HUES64 (cell line): ENCODE measurements at regions not wholly inside any gene's neighbourhood (a gene's known extent, or its start where the extent isn't known, plus 50 kb on each side); places are given as distances from the start of the nearest gene placed in this dataset.

Experiments
- H3K27ac ChIP-seq: 2 replicates; pipeline ENCODE4 v1.7.0; 2013; ENCODE audit warnings: low read depth, low read length, inconsistent platforms
- H3K27me3 ChIP-seq: 2 replicates; pipeline ENCODE4 v1.6.1; 2013; ENCODE audit warnings: mild to moderate bottlenecking, low read length; ENCODE audit not compliant: insufficient read depth
- H3K36me3 ChIP-seq: 2 replicates; pipeline ENCODE4 v1.6.1; 2013; ENCODE audit warnings: mild to moderate bottlenecking, low read length; ENCODE audit not compliant: insufficient read depth
- H3K4me1 ChIP-seq: 2 replicates; pipeline ENCODE4 v1.6.1; 2013; ENCODE audit warnings: mild to moderate bottlenecking, low read length, moderate library complexity; ENCODE audit not compliant: insufficient read depth
- H3K4me3 ChIP-seq: 2 replicates; pipeline ENCODE4 v1.5.1; 2013; ENCODE audit warnings: mild to moderate bottlenecking, low read length, moderate library complexity
- H3K9ac ChIP-seq: 2 replicates; pipeline ENCODE4 v1.6.1; 2013; ENCODE audit warnings: mild to moderate bottlenecking, low read depth, low read length
- H3K9me3 ChIP-seq: 2 replicates; pipeline ENCODE4 v1.6.1; 2013; ENCODE audit warnings: low read depth, low read length; ENCODE audit not compliant: insufficient read depth
- WGBS: fragments of 150-250, 120-280 bp; methylation state at CpG from one replicate; pipeline ENCODE4 v1.1.7; 2013; ENCODE audit warnings: missing lambda C conversion rate; 5-methylcytosine and 5-hydroxymethylcytosine counted together

DNA sequence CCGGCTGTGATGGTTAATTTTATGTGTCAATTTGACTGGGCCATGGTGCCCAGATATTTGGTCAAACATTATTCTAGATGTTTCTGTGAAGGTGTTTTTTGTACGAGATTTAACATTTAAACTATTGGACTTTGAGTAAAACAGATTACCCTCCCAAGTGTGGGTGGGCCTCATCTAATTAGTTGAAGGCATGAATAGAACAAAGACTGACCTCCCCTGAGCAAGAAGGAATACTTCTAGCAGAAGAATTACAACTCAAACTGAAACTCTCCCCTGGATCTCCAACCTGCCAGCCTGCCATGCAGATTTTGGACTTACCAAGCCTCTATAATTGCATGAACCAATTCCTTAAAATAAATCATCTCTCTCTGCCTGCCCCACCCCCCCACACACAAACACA lies 132.5 kb downstream of the DHX15 start:
- H3K4me1 ChIP-seq, result 0 out of 2 replicates have a peak, but pooled peaks cover 2% of the 10 kb centered on the region
- H3K36me3 ChIP-seq, result no peaks in the 10 kb centered on the region
- H3K9ac ChIP-seq, result no peak overlapping the region
- no peaks in the 10 kb centered on the region for H3K9me3 ChIP-seq
- no peak overlapping the region for H3K4me3 ChIP-seq
- no peak overlapping the region for H3K27ac ChIP-seq
- no peaks in the 10 kb centered on the region for H3K27me3 ChIP-seq
- WGBS, result 72% methylated on average over 2 of the region's 2 CpGs

GRCh38 chr4:24443200-24443599 lies 141.2 kb downstream of the DHX15 start:
- no peak overlapping the region for H3K27ac ChIP-seq
- no peak overlapping the region for H3K9ac ChIP-seq
- no peaks in the 10 kb centered on the region for H3K36me3 ChIP-seq
- WGBS, result 92% methylated on average over 3 of the region's 4 CpGs
- no peak overlapping the region for H3K4me3 ChIP-seq
- no peaks in the 10 kb centered on the region for H3K27me3 ChIP-seq
- H3K9me3 ChIP-seq, result no peaks in the 10 kb centered on the region
- H3K4me1 ChIP-seq, result peaks cover 5% of the 10 kb centered on the region; the same call in 1 of the 2 replicates

DNA sequence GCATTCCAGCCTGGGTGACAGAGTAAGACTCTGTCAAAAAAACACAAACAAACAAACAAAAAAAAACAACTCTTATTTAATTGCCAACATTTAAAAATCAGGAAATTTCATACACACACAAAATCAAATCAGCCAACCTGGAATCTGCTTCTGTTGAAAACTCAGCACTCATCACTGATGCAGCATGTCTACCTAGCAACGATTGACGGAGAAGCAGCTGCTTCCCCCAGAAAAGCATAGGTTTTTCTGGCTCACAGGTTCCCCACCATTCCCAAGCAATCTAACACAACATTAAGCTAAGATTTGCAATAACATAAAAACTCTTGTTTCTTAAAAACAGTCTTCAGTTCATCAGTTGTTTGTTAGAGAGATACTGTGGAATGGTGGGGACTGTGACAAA lies 143.6 kb downstream of the DHX15 start:
- 94% methylated on average over 2 of the region's 2 CpGs for WGBS
- Histone ChIP-seq H3K27ac (no peak overlapping the region), H3K4me1 (peaks cover 5% of the 10 kb centered on the region; the same call in 1 of the 2 replicates), H3K36me3 (no peaks in the 10 kb centered on the region), H3K4me3 (no peak overlapping the region), H3K9me3 (no peaks in the 10 kb centered on the region), H3K27me3 (no peaks in the 10 kb centered on the region), H3K9ac (no peak overlapping the region)

DNA sequence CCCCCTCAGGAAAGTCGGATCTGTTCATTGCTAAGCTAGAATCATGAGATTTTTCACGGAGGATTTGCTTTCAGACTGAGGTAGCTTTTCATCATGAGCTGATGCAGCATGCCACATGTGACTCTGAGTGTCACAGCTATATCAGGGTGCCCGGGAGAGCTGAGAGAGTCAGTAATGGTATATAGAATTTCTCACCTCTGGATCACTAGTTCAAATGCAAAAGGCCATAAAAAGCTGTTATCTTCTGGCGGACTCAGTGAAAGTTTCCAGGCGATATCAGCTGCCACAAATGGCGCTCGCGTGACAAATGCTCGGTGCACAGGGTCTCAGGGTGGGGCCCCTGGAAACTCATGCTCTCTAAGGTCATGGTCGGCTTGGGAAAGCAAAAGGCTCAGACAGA lies 150.1 kb downstream of the DHX15 start:
- Histone ChIP-seq H3K27me3 (no peaks in the 10 kb centered on the region), H3K36me3 (no peaks in the 10 kb centered on the region), H3K4me3 (no peak overlapping the region), H3K4me1 (no peaks in the 10 kb centered on the region), H3K27ac (no peak overlapping the region), H3K9me3 (no peaks in the 10 kb centered on the region), H3K9ac (no peak overlapping the region)
- WGBS, result 91% methylated on average over 10 of the region's 10 CpGs

DNA sequence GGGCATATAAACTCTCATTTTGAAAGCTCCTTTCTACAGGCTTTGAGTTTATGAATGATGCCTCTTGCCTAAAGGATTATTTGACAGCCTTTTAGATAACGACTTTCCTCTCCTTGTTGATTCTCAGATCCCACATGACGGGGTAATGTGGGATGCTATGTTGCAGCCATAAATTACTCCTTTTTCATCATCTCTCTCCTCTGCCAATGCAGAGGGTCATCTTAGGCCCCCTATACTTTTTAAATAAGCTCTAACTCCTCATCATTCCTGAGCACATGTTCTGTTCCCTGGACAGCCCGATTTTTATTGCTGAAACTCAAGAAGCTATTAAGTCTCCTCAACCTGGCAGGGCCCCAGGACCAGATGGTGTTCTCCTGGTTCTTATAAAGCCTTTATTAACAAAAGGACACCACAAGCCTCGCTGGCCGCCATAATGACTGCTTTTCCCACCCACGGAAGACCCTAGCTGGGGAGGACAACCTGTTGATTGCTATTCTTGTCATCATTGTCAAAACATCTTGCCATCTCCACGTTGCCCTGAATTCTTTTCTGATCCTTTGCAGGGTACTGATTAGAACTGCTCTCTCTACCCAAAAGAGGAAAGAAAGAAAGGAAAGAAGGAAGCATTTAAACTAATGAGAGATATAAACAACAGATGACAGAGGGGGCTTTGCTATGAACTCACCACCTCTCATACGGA lies 150.7 kb downstream of the DHX15 start:
- Histone ChIP-seq H3K4me1 (0 out of 2 replicates have a peak, but pooled peaks cover 3% of the 10 kb centered on the region), H3K36me3 (no peaks in the 10 kb centered on the region), H3K9me3 (no peaks in the 10 kb centered on the region), H3K4me3 (no peak overlapping the region), H3K27me3 (no peaks in the 10 kb centered on the region), H3K9ac (no peak overlapping the region), H3K27ac (no peak overlapping the region)
- WGBS, result 92% methylated on average over 8 of the region's 8 CpGs

DNA sequence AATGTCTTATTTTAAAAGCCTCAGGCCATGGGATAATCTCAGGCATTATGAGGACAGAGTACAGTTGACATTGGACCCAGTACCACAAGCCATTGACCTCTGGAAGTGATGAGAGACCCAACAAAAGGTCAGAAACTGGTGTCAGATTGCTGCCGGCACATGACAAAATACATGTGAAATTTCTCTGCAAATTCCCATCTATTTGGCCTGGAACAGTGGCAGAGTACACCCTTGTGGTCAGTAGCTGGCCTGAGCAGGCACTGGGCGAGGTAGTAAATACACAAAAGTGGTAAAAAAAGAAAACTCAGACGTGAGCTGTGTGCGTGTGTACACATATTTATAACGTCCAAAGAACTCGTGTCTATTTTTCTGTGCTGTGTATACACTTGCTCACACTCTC lies 155.5 kb downstream of the DHX15 start:
- Histone ChIP-seq H3K4me3 (no peak overlapping the region), H3K27ac (no peak overlapping the region), H3K4me1 (0 out of 2 replicates have a peak, but pooled peaks cover 3% of the 10 kb centered on the region), H3K9me3 (no peaks in the 10 kb centered on the region), H3K27me3 (no peaks in the 10 kb centered on the region), H3K36me3 (no peaks in the 10 kb centered on the region), H3K9ac (no peak overlapping the region)
- WGBS, result 83% methylated on average over 6 of the region's 6 CpGs

GRCh38 chr4:24426557-24426956 lies 157.8 kb downstream of the DHX15 start:
- Histone ChIP-seq H3K9me3 (no peaks in the 10 kb centered on the region), H3K36me3 (no peaks in the 10 kb centered on the region), H3K27ac (no peak overlapping the region), H3K4me3 (no peak overlapping the region), H3K9ac (no peak overlapping the region), H3K4me1 (0 out of 2 replicates have a peak, but pooled peaks cover 3% of the 10 kb centered on the region), H3K27me3 (no peaks in the 10 kb centered on the region)
- WGBS, result 91% methylated on average over 5 of the region's 5 CpGs

DNA sequence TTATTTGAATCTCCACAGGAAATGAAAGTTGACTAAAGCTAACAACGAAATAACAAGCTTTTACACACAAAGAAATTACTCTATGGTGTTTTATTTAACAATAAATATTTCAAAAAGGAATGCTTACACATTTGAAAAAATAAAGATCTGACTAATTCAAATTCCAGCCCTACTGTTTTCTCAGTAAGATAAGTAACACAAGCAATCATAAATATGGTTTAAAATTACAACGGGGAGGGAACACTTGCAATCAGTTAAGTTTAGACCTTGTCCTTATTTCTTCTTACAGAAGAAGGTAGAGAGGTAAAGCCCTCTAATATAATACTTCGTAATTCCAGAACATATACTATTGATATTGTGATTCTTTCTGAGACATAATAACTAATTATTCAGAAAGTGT lies 158.5 kb downstream of the DHX15 start:
- no peak overlapping the region for H3K27ac ChIP-seq
- H3K4me1 ChIP-seq, result 0 out of 2 replicates have a peak, but pooled peaks cover 3% of the 10 kb centered on the region
- H3K36me3 ChIP-seq, result no peaks in the 10 kb centered on the region
- WGBS, result 100% methylated on average over 1 of the region's 3 CpGs
- H3K27me3 ChIP-seq, result no peaks in the 10 kb centered on the region
- no peak overlapping the region for H3K9ac ChIP-seq
- H3K4me3 ChIP-seq, result no peak overlapping the region
- H3K9me3 ChIP-seq, result no peaks in the 10 kb centered on the region

DNA sequence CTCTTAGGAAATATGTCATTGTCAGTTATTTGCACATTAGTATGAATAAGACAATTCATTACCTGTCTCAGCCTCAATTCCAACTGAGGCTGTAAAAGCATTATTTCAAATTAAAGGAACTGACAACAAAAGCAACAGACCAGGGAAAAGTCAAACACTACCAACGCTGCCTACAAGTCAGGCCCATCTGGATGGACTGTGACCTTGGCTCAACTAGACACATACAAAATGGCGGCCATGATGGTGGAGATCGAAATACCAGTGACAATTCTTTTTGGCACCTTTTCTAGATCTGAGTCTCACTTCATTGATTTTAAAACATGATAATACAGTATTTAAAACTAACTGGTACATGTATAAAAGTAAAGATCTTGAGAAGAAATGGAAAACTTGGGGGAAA lies 160.7 kb downstream of the DHX15 start:
- Histone ChIP-seq H3K36me3 (no peaks in the 10 kb centered on the region), H3K9me3 (no peaks in the 10 kb centered on the region), H3K4me3 (no peak overlapping the region), H3K9ac (no peak overlapping the region), H3K27ac (no peak overlapping the region), H3K27me3 (no peaks in the 10 kb centered on the region), H3K4me1 (no peaks in the 10 kb centered on the region)
- 95% methylated on average over 3 of the region's 3 CpGs for WGBS

- no peak overlapping the region for H3K4me3 ChIP-seq
- H3K9ac ChIP-seq, result no peak overlapping the region
- 94% methylated on average over 2 of the region's 2 CpGs for WGBS
- H3K27ac ChIP-seq, result no peak overlapping the region
- H3K9me3 ChIP-seq, result no peaks in the 10 kb centered on the region
- no peaks in the 10 kb centered on the region for H3K4me1 ChIP-seq
- no peaks in the 10 kb centered on the region for H3K27me3 ChIP-seq
- no peaks in the 10 kb centered on the region for H3K36me3 ChIP-seq
Observed at GRCh38 chr4:24422644-24423043, 161.7 kb downstream of the DHX15 start.

DNA sequence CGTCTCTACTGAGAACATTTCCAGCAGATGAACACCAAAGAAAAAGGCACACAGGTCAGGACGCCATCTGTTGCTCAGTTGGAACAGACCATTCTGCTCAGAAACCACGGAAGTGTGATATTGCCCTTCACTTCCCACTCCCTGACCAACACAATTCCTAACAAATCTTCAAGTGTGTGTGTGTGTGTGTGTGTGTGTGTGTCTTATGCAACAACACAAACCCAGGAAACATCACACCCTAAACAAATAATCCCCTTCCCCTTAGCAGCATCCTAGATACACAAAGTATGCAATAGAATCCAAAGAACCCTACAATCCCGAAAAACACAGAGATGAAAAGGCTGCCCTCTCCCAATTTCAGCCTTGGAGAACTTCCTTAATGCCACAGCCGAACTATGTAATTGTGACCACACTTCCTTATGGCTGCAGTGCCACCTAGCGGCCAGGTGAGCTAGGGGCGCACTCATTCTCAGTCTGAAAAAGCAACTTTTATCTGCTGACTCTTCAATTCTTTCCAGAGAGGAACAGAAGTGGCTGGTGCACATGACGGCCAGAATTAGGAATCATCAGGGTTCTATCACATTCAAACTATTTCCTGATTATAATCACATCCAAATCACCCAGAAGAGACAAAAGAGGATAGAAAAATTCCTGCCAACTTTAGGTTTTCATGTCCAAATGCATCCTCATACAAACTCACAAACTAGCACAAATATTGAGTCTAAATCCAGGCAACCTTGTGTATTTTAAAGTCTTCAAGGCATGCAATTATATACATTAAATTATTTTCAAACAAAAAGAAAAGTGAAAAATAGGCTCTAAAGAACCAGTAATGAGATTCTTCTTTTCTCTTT lies 164.9 kb downstream of the DHX15 start:
- WGBS, result 30% methylated on average over 7 of the region's 8 CpGs
- H3K9me3 ChIP-seq, result no peaks in the 10 kb centered on the region
- no peak overlapping the region for H3K27ac ChIP-seq
- no peaks in the 10 kb centered on the region for H3K36me3 ChIP-seq
- H3K27me3 ChIP-seq, result no peaks in the 10 kb centered on the region
- H3K4me3 ChIP-seq, result no peak overlapping the region
- H3K9ac ChIP-seq, result no peak overlapping the region
- no peaks in the 10 kb centered on the region for H3K4me1 ChIP-seq
